ENCODE measurements at regions not wholly inside any gene's neighbourhood (a gene's known extent, or its start where the extent isn't known, plus 50 kb on each side); places are given as distances from the start of the nearest gene placed in this dataset.

GRCh38 chr6:133786016-133786415 is 102.9 kb upstream of the TCF21 start:
- TF ChIP-seq CTCF (IDR thresholded peaks at IDR 0.05) = no peak
- TF ChIP-seq POLR2A (IDR thresholded peaks at IDR 0.05) = no peak
